WTC11 (cell line): ENCODE measurements at regions not wholly inside any gene's neighbourhood (a gene's known extent, or its start where the extent isn't known, plus 50 kb on each side); places are given as distances from the start of the nearest gene placed in this dataset.

Source experiments
- ATAC-seq: fragments of 200-7000 bp; cut with Tn5 transposase; 2 replicates; pipeline ENCODE4 v1.10.0; 2021; ENCODE audit warnings: mild to moderate bottlenecking, moderate library complexity
- CTCF ChIA-PET: fragments of 300-600 bp; sonication (Branson Sonifier 250); formaldehyde crosslinking; loops from one replicate; lab custom pipeline; 2021; ENCODE audit warnings: antibody characterized with exemption; lab: Charles Lee
- POLR2A ChIA-PET: fragments of 350-600 bp; sonication (Branson Sonifier 250); formaldehyde crosslinking; loops from one replicate; lab custom pipeline; 2021; ENCODE audit warnings: antibody characterized with exemption; lab: Charles Lee
- DNase-seq: peaks from one replicate; pipeline ENCODE4 v3.0.0; 2021; ENCODE audit warnings: low spot score
- H3K27ac Mint-ChIP-seq: 2 replicates; pipeline ENCODE4 v1.8.0; 2021; ENCODE audit warnings: mixed read lengths
- H3K27me3 Mint-ChIP-seq: 2 replicates; pipeline ENCODE4 v1.8.0; 2021; ENCODE audit warnings: low read depth, mild to moderate bottlenecking, moderate library complexity, mixed read lengths
- H3K36me3 Mint-ChIP-seq: 2 replicates; pipeline ENCODE4 v1.8.0; 2021; ENCODE audit warnings: mixed read lengths
- H3K4me1 Mint-ChIP-seq: 2 replicates; pipeline ENCODE4 v1.8.0; 2022; ENCODE audit warnings: mixed read lengths
- H3K4me3 Mint-ChIP-seq: 2 replicates; pipeline ENCODE4 v1.8.0; 2021; ENCODE audit warnings: mild to moderate bottlenecking, moderate library complexity, mixed read lengths
- H3K9me3 Mint-ChIP-seq: 2 replicates; pipeline ENCODE4 v1.8.0; 2021; ENCODE audit warnings: mixed read lengths
- ELF4 ChIP-seq: sonication (generic); formaldehyde crosslinking; IDR thresholded peaks from 2 replicates; pipeline ENCODE4 v1.8.1; 2022; ENCODE audit warnings: low read depth, mild to moderate bottlenecking, moderate library complexity, missing genetic modification reagents
- EMX1 ChIP-seq: fragments of 250-450 bp; sonication (Bioruptor Pico); IDR thresholded peaks from 2 replicates; pipeline ENCODE4 v1.8.0; 2021; ENCODE audit warnings: mild to moderate bottlenecking
- ETV6 ChIP-seq: sonication (generic); formaldehyde crosslinking; IDR thresholded peaks from 2 replicates; pipeline ENCODE4 v1.8.1; 2022; ENCODE audit warnings: mild to moderate bottlenecking, missing genetic modification reagents
- GTF2I ChIP-seq: fragments of 250-450 bp; sonication (Bioruptor Pico); conservative IDR thresholded peaks from 2 replicates; pipeline ENCODE4 v1.4.0; 2021; ENCODE audit warnings: mild to moderate bottlenecking
- IRF2 ChIP-seq: sonication (generic); formaldehyde crosslinking; IDR thresholded peaks from 2 replicates; pipeline ENCODE4 v1.8.0; 2022; ENCODE audit warnings: low read depth, missing genetic modification reagents, borderline replicate concordance
- TP53 ChIP-seq: sonication (generic); formaldehyde crosslinking; IDR thresholded peaks from 2 replicates; pipeline ENCODE4 v1.8.1; 2023; ENCODE audit warnings: mild to moderate bottlenecking, missing genetic modification reagents
- ZNF416 ChIP-seq: fragments of 250-450 bp; sonication (Bioruptor Pico); IDR thresholded peaks from 2 replicates; pipeline ENCODE4 v1.9.0; 2021; ENCODE audit warnings: mild to moderate bottlenecking, inconsistent platforms
- TF ChIP-seq, protein P1 (sequence below): sonication (generic); formaldehyde crosslinking; IDR thresholded peaks from 2 replicates; pipeline ENCODE4 v1.8.0; 2023; ENCODE audit warnings: missing genetic modification reagents, mild to moderate bottlenecking, borderline replicate concordance
- TF ChIP-seq, protein P2 (sequence below): sonication (generic); formaldehyde crosslinking; IDR thresholded peaks from 2 replicates; pipeline ENCODE4 v1.8.1; 2023; ENCODE audit warnings: mild to moderate bottlenecking, missing genetic modification reagents, moderate library complexity
- TF ChIP-seq, protein P3 (sequence below): sonication (generic); formaldehyde crosslinking; IDR thresholded peaks from 2 replicates; pipeline ENCODE4 v1.8.1; 2023; ENCODE audit warnings: mild to moderate bottlenecking, moderate library complexity, missing genetic modification reagents
- TF ChIP-seq, protein P4 (sequence below): sonication (generic); formaldehyde crosslinking; IDR thresholded peaks from 2 replicates; pipeline ENCODE4 v1.8.0; 2022; ENCODE audit warnings: mild to moderate bottlenecking, missing genetic modification reagents
- TF ChIP-seq, protein P5 (sequence below): sonication (generic); formaldehyde crosslinking; IDR thresholded peaks from 2 replicates; pipeline ENCODE4 v1.8.0; 2022; ENCODE audit warnings: mild to moderate bottlenecking, missing genetic modification reagents
- TF ChIP-seq, protein P6 (sequence below): sonication (generic); formaldehyde crosslinking; IDR thresholded peaks from 2 replicates; pipeline ENCODE4 v1.8.1; 2023; ENCODE audit warnings: mild to moderate bottlenecking, missing genetic modification reagents, borderline replicate concordance
- TF ChIP-seq, protein P7 (sequence below): sonication (generic); formaldehyde crosslinking; IDR thresholded peaks from 2 replicates; pipeline ENCODE4 v1.8.1; 2022; ENCODE audit warnings: missing genetic modification reagents, borderline replicate concordance
- TF ChIP-seq, protein P8 (sequence below): sonication (generic); formaldehyde crosslinking; IDR thresholded peaks from 2 replicates; pipeline ENCODE4 v1.8.1; 2022; ENCODE audit warnings: low read depth, mild to moderate bottlenecking, moderate library complexity, missing genetic modification reagents, borderline replicate concordance
- TF ChIP-seq, protein P9 (sequence below): sonication (generic); formaldehyde crosslinking; conservative IDR thresholded peaks from 2 replicates; pipeline ENCODE4 v1.8.1; 2022; ENCODE audit warnings: mild to moderate bottlenecking, missing genetic modification reagents

DNA sequence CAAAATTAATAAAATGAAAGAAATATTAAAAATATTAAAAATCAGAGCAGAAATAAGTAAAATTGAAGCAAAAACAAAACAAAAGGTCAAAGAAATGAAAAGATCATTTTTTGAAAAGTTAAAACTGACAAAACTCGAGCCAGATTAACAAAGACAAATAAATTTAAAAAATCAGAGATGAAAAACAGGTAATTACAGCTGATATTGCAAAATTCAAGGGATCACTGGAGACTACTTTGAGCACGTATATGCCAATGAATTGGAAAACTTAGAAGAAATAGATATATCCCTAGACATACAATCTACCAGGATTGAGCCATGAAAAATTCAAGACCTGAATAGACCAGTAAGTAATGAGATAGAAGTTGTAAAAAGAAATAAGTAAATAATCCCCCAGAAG lies 446.2 kb upstream of the EYS start:
- DNase-seq (no peak), ATAC-seq (no peak)
- ChIA-PET POLR2A (no interaction called here), CTCF (no interaction called here)
- no peak overlapping the region for H3K4me3 Mint-ChIP-seq
- H3K4me1 Mint-ChIP-seq = no peaks in the 10 kb centered on the region
- TF ChIP-seq, protein P1, sequence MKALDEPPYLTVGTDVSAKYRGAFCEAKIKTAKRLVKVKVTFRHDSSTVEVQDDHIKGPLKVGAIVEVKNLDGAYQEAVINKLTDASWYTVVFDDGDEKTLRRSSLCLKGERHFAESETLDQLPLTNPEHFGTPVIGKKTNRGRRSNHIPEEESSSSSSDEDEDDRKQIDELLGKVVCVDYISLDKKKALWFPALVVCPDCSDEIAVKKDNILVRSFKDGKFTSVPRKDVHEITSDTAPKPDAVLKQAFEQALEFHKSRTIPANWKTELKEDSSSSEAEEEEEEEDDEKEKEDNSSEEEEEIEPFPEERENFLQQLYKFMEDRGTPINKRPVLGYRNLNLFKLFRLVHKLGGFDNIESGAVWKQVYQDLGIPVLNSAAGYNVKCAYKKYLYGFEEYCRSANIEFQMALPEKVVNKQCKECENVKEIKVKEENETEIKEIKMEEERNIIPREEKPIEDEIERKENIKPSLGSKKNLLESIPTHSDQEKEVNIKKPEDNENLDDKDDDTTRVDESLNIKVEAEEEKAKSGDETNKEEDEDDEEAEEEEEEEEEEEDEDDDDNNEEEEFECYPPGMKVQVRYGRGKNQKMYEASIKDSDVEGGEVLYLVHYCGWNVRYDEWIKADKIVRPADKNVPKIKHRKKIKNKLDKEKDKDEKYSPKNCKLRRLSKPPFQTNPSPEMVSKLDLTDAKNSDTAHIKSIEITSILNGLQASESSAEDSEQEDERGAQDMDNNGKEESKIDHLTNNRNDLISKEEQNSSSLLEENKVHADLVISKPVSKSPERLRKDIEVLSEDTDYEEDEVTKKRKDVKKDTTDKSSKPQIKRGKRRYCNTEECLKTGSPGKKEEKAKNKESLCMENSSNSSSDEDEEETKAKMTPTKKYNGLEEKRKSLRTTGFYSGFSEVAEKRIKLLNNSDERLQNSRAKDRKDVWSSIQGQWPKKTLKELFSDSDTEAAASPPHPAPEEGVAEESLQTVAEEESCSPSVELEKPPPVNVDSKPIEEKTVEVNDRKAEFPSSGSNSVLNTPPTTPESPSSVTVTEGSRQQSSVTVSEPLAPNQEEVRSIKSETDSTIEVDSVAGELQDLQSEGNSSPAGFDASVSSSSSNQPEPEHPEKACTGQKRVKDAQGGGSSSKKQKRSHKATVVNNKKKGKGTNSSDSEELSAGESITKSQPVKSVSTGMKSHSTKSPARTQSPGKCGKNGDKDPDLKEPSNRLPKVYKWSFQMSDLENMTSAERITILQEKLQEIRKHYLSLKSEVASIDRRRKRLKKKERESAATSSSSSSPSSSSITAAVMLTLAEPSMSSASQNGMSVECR = no peak
- TF ChIP-seq ELF4 (no peak), GTF2I (CRISPR knock-in tag) (no peak), TP53 (CRISPR knock-in tag) (no peak), EMX1 (CRISPR knock-in tag) (no peak), IRF2 (CRISPR knock-in tag) (no peak)
- TF ChIP-seq, protein P2, sequence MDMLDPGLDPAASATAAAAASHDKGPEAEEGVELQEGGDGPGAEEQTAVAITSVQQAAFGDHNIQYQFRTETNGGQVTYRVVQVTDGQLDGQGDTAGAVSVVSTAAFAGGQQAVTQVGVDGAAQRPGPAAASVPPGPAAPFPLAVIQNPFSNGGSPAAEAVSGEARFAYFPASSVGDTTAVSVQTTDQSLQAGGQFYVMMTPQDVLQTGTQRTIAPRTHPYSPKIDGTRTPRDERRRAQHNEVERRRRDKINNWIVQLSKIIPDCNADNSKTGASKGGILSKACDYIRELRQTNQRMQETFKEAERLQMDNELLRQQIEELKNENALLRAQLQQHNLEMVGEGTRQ = no peak
- TF ChIP-seq, protein P3, sequence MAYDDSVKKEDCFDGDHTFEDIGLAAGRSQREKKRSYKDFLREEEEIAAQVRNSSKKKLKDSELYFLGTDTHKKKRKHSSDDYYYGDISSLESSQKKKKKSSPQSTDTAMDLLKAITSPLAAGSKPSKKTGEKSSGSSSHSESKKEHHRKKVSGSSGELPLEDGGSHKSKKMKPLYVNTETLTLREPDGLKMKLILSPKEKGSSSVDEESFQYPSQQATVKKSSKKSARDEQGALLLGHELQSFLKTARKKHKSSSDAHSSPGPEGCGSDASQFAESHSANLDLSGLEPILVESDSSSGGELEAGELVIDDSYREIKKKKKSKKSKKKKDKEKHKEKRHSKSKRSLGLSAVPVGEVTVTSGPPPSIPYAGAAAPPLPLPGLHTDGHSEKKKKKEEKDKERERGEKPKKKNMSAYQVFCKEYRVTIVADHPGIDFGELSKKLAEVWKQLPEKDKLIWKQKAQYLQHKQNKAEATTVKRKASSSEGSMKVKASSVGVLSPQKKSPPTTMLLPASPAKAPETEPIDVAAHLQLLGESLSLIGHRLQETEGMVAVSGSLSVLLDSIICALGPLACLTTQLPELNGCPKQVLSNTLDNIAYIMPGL (CRISPR knock-in tag) = no peak
- TF ChIP-seq, protein P4, sequence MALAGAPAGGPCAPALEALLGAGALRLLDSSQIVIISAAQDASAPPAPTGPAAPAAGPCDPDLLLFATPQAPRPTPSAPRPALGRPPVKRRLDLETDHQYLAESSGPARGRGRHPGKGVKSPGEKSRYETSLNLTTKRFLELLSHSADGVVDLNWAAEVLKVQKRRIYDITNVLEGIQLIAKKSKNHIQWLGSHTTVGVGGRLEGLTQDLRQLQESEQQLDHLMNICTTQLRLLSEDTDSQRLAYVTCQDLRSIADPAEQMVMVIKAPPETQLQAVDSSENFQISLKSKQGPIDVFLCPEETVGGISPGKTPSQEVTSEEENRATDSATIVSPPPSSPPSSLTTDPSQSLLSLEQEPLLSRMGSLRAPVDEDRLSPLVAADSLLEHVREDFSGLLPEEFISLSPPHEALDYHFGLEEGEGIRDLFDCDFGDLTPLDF (CRISPR knock-in tag) = no peak
- TF ChIP-seq, protein P5, sequence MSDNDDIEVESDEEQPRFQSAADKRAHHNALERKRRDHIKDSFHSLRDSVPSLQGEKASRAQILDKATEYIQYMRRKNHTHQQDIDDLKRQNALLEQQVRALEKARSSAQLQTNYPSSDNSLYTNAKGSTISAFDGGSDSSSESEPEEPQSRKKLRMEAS = no peak
- H3K36me3 Mint-ChIP-seq = peaks cover 13% of the 10 kb centered on the region
- no peaks in the 10 kb centered on the region for H3K27me3 Mint-ChIP-seq
- no peak overlapping the region for H3K27ac Mint-ChIP-seq
- H3K9me3 Mint-ChIP-seq = peaks cover 47% of the 10 kb centered on the region

DNA sequence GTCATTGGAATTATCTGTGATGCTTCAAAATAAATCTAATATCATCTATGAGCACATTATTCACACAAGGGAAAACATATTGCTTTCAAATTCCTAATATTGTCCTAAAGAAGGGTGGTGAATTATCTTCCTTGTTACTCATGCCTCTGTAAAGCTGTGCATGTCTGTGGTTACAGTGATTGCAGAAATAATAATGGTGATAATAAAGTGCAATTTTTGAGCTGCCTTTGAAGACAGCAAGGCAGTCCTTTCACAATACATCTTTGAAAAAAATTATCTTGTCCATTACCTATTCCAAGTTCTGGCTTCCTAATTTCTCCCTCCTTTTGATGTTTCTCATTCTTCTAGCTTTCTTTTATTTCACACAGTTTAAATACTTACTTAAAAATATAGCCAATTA lies 442.1 kb upstream of the EYS start:
- ChIA-PET CTCF (no interaction called here), POLR2A (no interaction called here)
- no peak overlapping the region for H3K4me3 Mint-ChIP-seq
- H3K27ac Mint-ChIP-seq = no peak overlapping the region
- H3K27me3 Mint-ChIP-seq = no peaks in the 10 kb centered on the region
- no peaks in the 10 kb centered on the region for H3K4me1 Mint-ChIP-seq
- DNase-seq = no peak
- no peak for ATAC-seq
- H3K9me3 Mint-ChIP-seq = peaks cover 50% of the 10 kb centered on the region
- H3K36me3 Mint-ChIP-seq = peaks cover 27% of the 10 kb centered on the region
- TF ChIP-seq, protein P6, sequence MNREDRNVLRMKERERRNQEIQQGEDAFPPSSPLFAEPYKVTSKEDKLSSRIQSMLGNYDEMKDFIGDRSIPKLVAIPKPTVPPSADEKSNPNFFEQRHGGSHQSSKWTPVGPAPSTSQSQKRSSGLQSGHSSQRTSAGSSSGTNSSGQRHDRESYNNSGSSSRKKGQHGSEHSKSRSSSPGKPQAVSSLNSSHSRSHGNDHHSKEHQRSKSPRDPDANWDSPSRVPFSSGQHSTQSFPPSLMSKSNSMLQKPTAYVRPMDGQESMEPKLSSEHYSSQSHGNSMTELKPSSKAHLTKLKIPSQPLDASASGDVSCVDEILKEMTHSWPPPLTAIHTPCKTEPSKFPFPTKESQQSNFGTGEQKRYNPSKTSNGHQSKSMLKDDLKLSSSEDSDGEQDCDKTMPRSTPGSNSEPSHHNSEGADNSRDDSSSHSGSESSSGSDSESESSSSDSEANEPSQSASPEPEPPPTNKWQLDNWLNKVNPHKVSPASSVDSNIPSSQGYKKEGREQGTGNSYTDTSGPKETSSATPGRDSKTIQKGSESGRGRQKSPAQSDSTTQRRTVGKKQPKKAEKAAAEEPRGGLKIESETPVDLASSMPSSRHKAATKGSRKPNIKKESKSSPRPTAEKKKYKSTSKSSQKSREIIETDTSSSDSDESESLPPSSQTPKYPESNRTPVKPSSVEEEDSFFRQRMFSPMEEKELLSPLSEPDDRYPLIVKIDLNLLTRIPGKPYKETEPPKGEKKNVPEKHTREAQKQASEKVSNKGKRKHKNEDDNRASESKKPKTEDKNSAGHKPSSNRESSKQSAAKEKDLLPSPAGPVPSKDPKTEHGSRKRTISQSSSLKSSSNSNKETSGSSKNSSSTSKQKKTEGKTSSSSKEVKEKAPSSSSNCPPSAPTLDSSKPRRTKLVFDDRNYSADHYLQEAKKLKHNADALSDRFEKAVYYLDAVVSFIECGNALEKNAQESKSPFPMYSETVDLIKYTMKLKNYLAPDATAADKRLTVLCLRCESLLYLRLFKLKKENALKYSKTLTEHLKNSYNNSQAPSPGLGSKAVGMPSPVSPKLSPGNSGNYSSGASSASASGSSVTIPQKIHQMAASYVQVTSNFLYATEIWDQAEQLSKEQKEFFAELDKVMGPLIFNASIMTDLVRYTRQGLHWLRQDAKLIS (CRISPR knock-in tag) = no peak
- TF ChIP-seq, protein P7, sequence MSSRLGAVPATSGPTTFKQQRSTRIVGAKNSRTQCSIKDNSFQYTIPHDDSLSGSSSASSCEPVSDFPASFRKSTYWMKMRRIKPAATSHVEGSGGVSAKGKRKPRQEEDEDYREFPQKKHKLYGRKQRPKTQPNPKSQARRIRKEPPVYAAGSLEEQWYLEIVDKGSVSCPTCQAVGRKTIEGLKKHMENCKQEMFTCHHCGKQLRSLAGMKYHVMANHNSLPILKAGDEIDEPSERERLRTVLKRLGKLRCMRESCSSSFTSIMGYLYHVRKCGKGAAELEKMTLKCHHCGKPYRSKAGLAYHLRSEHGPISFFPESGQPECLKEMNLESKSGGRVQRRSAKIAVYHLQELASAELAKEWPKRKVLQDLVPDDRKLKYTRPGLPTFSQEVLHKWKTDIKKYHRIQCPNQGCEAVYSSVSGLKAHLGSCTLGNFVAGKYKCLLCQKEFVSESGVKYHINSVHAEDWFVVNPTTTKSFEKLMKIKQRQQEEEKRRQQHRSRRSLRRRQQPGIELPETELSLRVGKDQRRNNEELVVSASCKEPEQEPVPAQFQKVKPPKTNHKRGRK = no peak
- TF ChIP-seq, protein P5 = no peak
- TF ChIP-seq, protein P4 (CRISPR knock-in tag) = no peak
- TF ChIP-seq ZNF416 (CRISPR knock-in tag) (no peak), ETV6 (CRISPR knock-in tag) (no peak)
- TF ChIP-seq, protein P8, sequence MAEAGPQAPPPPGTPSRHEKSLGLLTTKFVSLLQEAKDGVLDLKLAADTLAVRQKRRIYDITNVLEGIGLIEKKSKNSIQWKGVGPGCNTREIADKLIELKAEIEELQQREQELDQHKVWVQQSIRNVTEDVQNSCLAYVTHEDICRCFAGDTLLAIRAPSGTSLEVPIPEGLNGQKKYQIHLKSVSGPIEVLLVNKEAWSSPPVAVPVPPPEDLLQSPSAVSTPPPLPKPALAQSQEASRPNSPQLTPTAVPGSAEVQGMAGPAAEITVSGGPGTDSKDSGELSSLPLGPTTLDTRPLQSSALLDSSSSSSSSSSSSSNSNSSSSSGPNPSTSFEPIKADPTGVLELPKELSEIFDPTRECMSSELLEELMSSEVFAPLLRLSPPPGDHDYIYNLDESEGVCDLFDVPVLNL (CRISPR knock-in tag) = no peak
- TF ChIP-seq, protein P9, sequence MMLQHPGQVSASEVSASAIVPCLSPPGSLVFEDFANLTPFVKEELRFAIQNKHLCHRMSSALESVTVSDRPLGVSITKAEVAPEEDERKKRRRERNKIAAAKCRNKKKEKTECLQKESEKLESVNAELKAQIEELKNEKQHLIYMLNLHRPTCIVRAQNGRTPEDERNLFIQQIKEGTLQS = no peak
